Medulla oblongata (tissue), 1 donor: ENCODE measurements at regions not wholly inside any gene's neighbourhood (a gene's known extent, or its start where the extent isn't known, plus 50 kb on each side); places are given as distances from the start of the nearest gene placed in this dataset.
A peak's percentile ranks its signal among the peaks of the same experiment; 100 is the strongest.

Experiments
- DNase-seq: peaks from one replicate; pipeline ENCODE4 v3.0.0-alpha.2; 2015; ENCODE audit errors: extremely low spot score

DNA sequence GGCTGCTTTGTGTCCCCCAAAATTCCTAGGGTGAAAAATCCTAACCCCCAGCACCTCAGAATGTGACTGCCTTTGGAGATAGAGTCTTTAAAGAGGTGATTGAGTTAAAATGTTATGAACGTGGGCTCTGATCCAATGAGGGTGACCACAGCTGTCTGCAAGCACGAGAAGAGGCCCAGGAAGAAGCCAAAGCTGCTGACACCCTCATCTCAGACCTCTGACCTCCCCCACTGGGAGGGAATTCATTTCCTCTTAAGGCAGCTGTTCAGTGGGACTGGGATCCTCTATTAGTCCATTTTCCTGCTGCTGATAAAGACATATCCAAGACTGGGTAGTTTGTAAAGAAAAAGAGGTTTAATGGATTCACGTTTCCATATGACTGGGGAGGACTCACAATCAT lies 544.4 kb downstream of the DCDC2C start:
- DNase-seq: no peak

DNA sequence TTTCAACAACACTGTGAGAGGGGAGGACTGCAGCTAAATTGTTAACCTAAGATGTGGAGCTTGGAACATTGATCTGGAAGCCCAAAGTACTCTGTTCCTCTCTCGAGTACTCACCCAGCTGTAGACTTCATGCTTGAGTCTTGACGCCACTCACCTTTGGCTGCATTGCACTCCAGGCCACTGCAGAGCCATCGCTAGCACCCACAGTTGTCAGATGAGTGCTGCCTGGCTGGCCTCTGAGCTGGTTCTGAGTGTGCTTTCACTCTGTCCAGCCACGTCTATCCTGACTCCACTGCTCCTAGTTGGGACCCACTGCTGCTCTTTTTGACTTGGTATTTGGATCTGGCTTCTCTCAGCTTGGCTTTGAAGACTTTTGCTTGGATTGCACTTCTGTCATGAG lies 552.1 kb downstream of the DCDC2C start:
- no peak for DNase-seq

DNA sequence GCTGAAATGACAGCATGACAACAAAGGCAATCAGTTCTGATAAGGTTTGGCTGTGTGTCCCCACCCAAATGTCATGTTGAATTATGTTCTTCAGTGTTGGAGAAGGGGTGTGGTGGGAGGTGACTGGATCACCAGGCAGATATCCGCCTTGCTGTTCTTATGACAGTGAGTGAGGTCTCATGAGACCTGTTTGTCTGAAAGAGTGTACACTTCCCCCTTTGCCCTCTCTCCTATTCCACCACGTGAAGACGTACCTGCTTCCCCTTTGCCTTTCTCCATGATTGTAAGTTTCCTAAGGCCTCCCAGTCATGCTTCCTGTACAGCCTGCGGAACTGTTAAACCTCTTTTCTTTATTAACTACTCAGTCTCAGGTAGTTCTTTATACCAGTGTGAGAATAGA lies 553.0 kb downstream of the DCDC2C start:
- no peak for DNase-seq

DNA sequence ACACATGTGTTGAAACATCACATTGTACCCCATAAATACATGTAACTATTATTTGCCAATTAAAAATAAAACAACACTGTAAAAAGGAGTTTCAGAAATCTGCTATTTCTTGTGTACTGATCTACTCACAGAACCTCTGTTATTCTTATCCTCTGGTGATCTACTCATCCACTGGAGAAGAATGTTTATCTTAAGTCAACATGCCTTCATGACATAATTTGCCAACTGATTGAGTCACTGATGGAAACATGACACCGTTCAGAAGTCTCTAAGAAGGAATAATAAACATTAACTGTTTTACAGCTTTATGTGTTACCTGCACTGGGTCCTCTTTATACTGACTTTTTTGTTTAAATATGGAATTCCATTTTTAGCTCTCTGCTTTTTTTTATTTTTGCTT lies 555.2 kb downstream of the DCDC2C start:
- DNase-seq: no peak

DNA sequence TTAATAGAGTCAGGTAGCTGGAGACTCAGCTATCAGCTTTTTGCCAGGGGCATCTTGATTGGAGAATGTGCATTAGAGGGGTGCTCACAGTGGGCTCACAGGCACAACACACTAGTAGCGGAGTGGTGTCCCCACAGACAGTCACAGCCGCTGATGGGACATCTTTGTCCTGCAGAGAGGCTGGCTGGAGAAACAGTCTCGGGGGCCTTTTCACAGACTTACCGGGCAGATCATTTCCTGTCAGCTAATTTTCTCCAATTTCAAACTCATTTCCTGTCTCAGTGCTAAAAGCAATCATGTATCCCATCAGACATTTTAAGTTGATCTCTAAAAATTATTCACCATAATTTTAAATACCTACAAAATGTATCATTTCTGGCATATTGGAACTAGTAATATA lies 562.6 kb downstream of the DCDC2C start:
- no peak for DNase-seq

DNA sequence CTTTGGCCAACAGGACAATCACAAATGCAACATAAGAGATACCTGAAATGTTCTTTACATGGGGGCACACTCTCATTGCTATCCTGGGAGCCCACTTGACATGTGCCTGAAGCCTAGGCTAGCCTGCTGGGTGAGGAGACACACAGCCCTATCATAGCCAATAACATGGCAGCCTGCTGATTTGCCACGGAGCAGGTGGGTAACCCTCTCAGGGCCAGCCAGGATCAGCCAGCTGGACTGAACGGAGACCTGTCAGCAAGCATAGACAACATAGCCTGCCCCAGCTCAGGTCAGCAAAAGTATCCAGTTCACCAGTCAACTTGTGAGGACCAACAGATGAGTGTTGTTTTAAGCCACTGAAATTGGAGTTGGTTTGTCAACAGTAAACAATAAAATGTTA lies 566.5 kb downstream of the DCDC2C start:
- no peak for DNase-seq

DNA sequence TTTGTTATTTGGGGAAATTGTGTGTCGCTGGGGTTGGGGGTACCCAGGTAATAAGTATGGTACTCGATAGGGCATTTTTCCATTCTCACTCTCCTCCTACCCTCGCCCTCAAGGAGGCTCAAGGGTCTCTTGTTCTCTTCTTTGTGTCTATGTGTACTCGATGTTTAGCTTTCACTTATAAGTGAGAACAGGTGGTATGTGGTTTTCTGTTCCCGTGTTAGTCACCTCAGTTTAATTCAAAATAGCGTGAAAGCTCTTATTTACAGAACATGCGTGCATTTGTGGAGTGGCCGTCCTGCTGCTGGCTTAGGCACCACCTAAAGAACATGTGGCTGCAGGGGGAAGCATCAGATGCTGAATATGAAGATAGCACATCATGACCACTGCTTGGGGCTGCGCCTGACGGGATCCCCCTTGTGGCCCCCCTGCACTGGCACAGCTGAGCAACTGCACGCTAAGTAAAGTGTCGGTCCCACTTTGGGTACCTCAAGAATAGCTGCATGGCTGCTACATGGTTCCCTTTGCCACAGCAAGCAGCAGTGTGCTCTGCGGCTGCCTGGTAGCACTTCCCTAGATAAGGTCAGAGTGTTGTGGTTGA lies 569.0 kb downstream of the DCDC2C start:
- DNase-seq: no peak

DNA sequence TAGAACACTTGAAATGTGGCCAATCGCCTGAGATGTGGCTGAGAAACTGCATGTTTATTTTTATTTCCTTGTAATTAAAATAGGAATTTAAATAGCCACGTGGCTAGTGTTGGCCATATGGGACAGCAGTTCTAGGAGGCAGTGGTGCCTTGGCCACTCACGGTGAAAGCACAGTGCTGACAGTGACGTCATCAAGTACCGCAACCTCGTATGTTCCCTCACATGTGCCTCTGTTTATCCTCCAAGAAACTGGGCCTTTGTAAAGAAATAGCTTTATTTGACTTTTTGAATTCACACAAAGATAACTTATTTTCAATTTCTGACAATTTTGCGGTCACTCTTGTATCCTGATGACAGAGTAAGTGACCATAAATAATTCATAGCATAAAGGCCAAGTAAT lies 575.0 kb downstream of the DCDC2C start:
- DNase-seq: no peak

DNA sequence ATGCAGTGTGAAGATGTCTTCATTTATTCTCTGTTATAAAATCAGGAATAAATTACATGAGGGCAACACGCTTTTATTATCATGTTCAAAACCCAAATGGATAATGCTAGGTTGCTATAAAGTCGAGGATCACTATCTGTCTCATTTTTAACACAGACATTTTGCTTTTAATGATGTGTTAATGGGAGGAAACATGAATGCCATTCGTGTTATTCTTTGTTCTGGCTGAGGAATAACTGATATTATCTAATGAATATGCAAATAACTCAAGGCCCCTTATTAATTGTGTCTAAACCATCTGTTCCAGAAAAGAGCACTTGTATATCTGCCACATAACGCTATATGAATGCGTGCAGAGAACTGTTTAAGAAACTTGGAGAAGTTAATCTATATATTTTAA lies 576.1 kb downstream of the DCDC2C start:
- no peak for DNase-seq

DNA sequence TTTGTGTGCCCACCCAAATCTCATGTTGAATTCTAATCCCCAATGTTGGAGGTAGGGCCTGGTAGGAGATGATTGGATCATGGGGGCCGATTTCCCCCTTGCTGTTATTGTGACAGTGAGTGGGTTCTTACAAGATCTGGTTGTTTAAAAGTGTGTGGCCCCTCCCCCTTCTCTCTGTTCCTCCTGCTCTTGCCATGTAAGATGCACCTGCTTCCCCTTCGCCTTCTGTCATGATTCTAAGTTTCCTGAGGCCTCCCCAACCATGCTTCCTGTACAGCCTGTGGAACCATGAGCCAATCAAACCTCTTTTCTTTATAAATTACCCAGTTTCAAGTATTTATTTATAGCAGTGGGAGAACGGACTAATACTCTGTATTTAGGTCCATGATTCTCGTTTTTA lies 588.1 kb downstream of the DCDC2C start:
- no peak for DNase-seq

DNA sequence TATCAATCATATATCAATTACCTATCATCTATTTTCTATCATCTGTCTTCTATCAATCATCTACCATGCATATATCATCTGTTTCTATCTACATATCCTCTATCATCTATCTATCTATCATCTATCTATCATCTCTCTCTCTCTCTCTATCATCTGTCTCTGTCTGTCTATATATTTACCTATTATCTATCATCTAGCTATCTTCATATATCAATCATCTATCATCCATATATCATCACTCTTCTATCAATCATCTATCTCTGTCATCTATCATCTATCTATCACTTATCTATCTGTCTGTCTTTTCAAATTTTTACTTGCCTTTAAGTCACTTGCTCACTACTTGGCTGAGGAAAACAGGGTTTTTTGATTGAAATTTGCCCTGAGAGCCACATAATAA lies 592.3 kb downstream of the DCDC2C start:
- DNase-seq: no peak

DNA sequence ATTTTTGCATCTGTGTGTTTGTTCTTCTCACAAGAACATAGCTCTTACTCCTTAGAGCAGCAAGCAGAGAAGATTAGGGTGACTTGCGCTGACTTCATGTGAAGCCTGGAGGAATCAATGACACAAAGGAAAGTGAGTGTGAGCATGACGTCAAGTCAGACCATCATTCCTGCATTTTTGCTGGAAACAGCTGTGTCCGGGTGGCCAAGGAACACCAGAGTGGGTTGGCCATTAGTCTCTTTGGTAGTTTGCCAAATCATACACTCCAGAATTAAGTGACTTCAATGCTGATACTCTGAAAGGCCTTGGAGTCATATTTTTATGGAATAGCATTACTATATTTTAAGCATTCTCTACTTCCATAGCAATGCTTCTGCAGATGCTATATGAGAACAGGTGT lies 597.2 kb downstream of the DCDC2C start:
- no peak for DNase-seq

DNA sequence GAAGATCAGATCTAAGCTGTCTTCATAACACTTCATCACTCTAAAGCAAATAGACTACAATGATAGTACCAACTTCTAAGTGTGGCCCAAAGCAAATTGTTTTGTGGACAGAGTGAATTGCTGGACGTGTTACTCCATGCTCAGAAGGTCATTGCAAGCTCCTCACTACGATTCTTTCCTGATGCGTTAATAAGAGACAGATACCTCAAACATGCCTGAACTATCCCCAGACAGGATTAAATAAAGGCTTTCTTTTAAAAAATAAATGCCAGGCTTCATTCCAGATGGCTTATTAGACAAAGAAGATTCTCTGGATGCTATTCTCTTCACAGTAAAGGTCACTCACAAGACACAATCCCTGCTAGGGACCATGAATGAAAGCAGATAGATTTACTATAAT lies 621.2 kb downstream of the DCDC2C start:
- DNase-seq: no peak

DNA sequence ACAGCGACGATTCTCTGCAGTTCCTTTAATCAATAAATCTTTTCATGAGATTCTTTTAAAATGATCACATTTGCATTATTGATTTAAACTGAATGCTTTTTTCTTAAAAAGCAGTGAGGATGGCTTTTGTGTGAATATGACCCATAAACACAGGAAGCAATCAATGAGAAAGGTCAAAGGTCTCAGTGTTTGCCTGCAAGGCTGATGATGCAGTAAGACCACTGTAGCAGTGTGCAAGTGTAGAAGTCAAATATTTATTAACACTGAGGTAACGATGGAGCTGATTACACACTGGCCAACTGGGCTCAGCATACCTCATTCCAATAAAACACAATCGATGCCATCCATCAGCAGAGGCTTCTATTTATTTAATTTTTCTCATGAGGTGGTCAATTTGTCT lies 633.5 kb downstream of the DCDC2C start:
- DNase-seq: no peak

DNA sequence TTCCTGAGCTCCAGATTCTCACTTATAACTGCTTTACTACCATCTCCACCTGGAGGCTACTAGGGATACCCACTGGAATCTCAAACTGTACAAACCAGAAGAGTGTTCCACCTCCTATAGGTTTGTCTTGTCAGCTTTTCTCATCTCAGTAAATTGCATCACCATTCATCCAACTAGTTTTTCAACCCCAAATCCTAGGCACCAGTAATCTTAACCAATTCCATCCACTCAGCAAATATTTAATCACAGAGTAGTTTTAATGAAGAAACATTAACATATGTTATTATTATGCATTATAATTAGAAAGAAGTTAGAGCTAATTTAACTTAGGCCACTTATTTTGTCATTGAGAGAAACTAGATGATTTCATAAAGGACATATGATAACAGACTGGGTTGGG lies 635.0 kb downstream of the DCDC2C start:
- no peak for DNase-seq

DNA sequence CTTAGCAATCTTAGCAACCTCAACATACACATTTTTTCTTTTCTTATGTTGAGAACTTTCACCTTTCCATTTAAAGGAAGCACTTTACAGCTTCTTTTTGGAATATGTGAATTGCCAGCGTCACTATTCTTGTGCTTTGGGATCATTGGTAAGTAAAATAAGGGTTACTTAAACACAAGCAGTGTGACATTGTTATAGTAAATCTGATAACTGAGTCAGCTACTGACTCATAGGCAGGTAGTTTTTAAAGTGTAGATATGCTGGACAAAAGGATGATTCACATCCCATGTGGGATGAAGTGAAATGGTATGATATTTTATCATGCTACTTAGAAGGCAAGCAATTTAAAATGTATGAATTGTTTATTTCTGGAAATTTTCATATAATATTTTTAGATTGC lies 637.2 kb downstream of the DCDC2C start:
- DNase-seq: no peak

DNA sequence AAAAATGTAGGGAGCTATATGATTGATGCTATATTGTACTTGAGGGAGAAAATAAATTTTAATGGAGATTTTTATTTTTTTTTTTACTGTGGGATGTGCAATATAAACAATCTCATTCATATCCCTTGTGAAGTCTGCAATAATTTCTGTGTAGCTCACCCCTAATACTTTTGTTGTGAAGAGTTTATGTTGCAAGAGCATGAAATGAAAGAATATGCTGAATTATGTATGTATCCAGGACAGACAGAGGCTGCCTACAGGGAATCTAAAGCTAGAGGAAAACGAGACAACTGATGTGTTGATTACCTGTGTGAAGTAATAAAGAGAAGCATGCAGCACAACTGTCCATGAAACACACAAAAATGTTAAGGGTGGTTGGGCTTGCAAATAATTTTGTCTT lies 643.3 kb downstream of the DCDC2C start:
- no peak for DNase-seq

DNA sequence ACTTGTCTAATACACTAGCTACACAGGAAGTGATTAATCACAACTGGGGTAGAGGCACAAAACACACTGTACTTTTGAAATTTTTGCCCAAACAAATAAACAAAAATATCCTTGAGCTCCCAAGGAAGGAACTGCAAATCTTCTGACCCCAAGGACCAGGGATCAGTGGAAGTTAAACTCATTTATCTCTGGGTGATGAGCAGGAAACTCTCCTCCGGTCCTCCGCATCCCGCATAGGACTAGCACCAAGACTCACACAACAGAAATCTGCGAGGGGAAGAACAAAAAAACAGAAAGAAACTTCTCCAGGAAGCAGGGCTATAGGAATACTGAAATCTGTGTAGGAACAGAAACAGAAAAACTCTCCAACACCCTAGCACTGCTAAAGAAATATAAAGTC lies 650.3 kb downstream of the DCDC2C start:
- DNase-seq: no peak

DNA sequence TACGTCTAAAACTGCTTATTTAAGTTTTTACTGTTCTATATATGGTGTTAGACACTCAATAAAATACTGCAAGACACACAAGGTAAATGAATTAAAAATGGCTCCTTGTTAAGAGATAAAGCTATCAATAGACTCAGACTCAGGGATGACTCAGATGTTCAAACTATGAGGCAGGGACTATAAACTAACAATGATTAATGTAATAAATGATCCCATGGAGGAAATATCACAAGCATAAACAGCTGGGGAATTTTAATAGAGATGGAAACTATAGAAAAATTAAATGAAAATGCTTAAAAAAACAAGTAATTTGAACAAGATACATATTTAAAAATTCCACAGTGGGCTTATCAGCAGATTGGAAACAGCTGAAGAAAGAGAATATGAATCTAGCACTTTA lies 650.8 kb downstream of the DCDC2C start:
- DNase-seq: no peak

DNA sequence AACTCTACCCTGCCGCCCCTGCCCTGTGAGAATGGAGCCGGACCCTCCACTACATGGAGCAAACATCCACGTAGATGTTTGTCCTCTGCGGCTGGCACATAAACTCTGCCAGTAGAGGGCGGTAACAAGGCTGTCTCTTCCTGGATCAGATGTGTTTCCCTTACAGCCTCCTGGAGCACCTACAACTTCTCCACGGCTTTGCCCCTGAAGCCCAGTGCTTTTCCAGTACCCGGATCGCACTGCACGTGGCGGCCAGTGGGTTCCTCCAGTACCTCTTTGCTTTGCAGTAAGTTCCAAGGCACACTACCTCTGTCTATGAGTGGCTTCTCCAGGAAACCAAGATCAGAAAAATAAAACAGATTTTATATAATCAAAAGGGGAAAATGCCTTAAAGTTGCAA lies 651.3 kb downstream of the DCDC2C start:
- peak; percentile 8 for DNase-seq

DNA sequence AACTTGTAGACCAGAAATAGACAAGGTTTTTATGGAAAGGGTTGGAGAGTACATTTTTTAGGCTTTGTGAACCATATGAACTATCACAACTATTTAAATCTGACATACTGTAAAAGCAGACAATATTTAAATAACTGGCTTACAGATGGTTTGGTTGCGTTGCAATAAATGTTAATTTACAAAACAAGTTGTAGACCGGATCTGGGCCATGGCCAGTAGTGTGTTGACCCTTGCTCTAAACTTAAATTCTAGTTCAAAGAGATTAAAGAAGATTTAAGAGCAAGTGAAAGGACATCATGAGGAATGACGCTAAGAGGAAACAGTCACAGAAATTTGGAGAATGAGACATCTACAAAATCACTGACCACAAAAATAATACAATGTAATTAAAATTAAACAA lies 652.7 kb downstream of the DCDC2C start:
- no peak for DNase-seq

DNA sequence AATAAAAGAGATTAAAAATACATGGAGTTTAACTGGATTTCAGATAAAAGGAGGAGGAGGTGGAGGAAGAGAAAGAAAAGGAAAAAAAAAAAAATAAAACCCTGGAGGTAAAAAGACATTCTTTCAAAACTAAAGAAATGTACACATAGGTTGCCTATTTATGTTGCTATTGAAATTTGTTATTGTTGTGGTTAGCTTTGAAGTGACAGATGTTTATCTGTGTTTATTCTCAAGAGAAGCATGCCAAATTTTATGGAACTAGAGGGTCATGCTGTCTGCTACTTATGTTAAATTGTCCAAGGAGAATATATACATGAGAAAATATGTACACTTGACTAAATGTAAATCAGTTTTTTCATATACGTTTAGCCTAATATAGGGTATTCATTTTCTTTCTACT lies 653.2 kb downstream of the DCDC2C start:
- no peak for DNase-seq

DNA sequence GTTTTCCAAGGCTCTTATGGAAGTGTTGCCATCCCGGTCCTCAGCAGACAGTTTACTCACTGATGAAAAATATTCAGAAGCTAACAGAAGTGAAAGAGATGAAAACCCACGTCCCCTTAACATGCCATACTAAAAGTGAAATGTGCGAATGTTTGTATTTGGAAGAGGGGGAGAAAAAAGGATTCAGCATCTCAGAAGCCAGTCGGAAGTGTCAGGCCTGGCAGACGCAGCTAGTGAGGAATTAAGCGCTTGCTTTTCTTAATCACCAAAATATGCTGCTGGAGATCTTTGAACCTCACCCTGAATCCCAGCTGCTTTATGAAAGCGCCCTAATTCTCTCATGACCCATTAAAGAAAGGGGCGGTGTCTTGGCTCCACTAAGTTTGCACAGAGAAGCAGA lies 653.7 kb downstream of the DCDC2C start:
- DNase-seq: no peak

DNA sequence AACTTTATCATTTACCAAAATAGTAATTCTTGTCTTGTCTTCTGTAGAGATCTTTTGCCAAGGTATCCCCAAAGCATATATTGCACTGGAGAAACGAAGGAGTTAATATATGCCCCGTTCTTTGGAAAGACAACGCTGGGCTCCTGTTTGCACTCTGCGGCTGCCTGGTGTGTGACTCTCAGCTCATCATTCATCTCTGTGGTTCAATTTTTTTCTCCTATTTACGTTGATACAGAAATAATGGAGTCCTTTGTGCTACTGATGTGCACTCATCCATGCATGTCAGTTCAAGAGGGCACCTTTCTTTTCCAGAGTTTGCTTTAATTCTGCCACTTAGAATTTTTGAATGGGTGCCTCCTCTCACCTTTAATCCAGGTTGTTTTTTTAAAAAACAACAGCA lies 655.5 kb downstream of the DCDC2C start:
- no peak for DNase-seq

DNA sequence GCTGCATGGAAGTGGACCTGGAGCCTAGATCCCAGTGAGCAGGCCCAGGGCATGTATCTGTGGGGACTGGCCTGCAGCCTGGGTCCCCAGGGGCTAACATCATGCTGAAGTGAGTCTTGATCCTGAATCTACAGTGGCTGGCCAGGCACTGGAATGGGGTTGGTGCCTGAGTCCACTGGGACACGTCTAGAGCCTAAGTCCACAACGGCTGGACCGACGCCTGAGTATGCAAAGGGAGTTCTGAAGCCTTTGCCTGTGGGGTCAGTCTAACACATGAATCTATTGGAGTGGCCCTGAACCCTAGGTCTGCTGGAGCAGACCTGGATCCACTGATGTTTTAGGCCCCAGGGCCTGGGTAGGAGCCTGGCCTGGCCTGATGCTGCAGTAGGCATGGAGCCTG lies 665.5 kb downstream of the DCDC2C start:
- DNase-seq: no peak
